NCI-H2227 (cell line): ENCODE measurements at regions not wholly inside any gene's neighbourhood (a gene's known extent, or its start where the extent isn't known, plus 50 kb on each side); places are given as distances from the start of the nearest gene placed in this dataset.
A peak's percentile ranks its signal among the peaks of the same experiment; 100 is the strongest.
"Not testable (repeated sequence)": the region's sequence is repeated elsewhere in the genome, so short reads cannot be mapped to it uniquely, and the experiment has no call there.

Source experiments
- DNase-seq: peaks from one replicate; lab custom pipeline; 2025; ENCODE audit not compliant: unreplicated experiment; lab: John Stamatoyannopoulos, UW

- DNase-seq, result no peak
Observed at GRCh38 chr4:110364911-110365520, 110.9 kb upstream of the ENPEP start.

DNA sequence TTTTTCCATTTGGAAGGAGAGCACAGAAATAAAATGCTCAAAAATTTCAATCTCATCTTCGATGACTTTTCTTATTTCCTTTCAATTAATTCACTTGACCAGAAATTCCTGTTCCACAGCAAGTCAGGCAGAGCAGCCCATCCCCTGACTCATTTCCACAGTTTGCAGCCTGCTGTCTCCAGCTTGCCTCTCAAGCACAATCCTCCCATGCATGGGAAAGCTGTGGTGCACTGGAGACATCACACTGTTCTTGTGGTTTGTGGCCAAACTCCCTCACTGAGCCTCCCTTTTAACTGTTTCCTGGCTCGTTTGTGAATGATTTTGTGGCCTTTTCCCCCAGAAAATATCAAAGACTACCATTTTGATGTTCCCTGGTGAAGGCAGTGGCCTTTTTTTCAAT, 114.0 kb upstream of the ENPEP start:
- no peak for DNase-seq

DNA sequence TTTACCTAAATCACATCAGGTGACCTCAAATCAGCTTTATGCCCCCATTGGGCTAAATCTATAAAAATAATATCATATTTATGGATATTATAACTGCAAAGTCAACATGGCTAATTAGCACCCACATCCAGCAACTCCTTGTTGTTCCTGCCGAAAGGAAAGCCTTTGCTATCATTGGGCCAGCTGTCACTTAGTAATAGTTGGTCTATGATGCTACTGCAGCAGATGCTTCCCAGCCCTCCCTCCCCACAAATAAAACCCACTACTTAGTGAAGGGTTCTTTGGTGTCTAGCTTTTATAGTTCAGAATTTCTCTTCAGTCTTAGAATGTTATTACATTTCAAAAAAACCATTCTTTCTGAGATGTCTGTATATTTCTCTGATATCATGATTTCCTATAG, 116.9 kb upstream of the ENPEP start:
- DNase-seq, result no peak

GRCh38 chr4:110357521-110357920, 118.4 kb upstream of the ENPEP start:
- DNase-seq, result no peak

- DNase-seq, result no peak
Observed at GRCh38 chr4:110354460-110354859, 121.5 kb upstream of the ENPEP start.

DNA sequence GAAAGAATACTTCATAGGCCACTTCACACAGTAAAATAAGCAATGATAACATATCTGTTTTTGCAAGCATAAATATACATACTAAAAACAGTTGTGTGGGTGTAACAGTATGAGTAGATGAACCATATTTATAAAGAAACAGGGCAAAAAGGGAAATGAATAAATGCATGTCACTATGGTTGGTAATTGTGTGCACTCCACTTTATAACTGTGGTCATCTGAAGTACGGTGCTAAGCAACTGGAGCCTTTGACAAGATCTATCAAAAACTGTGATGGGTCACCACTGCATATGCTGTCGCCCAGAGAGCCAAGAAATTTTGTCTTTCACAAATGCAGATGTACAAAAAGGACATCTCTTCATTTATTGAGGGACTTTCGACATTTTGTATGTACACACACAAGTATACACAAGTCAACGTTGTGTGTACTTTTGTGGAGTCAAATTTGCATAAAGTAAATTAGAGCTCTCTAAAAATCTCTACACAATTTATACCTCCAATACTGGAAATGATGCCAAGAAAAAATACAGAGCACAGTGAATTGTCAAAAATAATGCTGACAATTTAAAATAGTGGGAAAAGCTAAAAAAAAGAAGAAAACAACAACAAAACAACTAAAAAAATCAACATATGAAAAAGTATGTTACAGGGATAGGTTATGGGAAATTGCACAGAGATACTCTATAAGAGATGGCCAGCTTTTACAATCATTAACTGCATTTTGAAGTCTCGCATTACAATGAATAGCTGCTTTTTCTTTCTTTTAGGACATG, 123.1 kb upstream of the ENPEP start:
- no peak for DNase-seq

GRCh38 chr4:110348711-110349383, 127.1 kb upstream of the ENPEP start:
- no peak for DNase-seq

GRCh38 chr4:110347805-110348204, 128.2 kb upstream of the ENPEP start:
- DNase-seq, result no peak

DNA sequence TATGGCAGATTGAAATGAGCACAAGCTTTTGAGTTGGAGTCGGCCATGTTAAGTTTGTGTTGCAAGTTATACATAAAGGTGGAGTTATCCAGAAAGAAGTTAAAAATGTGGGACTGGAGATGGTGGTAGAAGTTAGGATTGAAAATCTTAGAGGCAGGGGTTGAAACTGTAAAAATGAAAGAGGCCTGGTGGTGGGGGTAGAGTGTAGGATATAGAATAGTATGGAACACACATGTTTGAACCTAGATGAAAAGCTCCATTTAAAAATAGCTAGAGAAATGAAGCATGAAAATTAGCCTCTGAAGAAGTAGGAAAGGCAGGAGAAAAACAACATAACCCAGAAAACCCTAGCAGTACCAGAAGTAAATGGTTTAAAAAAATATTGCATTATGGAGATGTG, 131.8 kb upstream of the ENPEP start:
- DNase-seq, result peak; percentile 4

GRCh38 chr4:110343534-110343933, 132.4 kb upstream of the ENPEP start:
- no peak for DNase-seq

- DNase-seq, result not testable (repeated sequence)
Observed at GRCh38 chr4:110341118-110341517, 134.8 kb upstream of the ENPEP start.

- DNase-seq, result no peak
Observed at GRCh38 chr4:110335399-110335798, 137.0 kb upstream of the ELOVL6 start.

GRCh38 chr4:110332483-110332882, 134.1 kb upstream of the ELOVL6 start:
- DNase-seq, result no peak

- not testable (repeated sequence) for DNase-seq
Observed at GRCh38 chr4:110326426-110326825, 128.0 kb upstream of the ELOVL6 start.

GRCh38 chr4:110310795-110311194, 112.4 kb upstream of the ELOVL6 start:
- no peak for DNase-seq

GRCh38 chr4:110309675-110310074, 111.3 kb upstream of the ELOVL6 start:
- DNase-seq, result no peak

DNA sequence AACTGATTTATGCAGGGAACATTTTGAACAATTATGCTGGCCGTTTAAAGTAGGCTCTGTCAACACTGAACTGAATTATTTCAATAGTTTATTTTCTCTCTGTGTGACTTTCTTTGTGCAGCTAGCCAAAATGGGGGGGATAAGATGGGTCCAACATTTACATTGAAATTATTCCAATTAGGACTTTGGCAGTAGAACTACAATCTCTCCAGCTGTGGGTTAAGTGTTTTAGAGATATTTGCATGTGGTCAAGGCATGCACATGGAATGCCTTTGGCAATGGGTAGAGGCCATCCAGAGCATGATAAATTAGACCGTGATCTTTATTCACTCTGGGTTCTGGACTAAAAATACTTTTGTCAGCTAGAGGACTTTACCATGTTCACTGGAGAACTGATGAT, 107.9 kb upstream of the ELOVL6 start:
- DNase-seq, result no peak

- DNase-seq, result no peak
Observed at GRCh38 chr4:110305455-110305854, 107.0 kb upstream of the ELOVL6 start.

DNA sequence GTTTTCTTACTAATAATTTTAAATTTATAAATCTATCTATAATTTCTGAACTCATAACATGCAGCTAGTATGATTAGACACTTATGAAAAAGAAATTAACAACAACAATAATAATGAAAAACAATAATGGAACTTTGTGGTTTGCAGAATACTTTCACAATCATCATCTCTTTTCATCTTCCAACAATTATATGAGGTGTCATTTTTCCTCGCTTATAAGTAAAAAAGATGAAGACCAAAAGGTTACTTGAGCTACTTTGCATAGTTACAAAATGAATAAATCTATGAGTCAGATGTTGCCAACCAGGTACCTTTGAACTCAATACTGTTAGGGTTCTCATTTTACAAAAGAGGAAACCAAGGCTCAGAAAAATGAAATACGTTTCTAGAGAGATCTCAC, 98.5 kb upstream of the ELOVL6 start:
- no peak for DNase-seq

DNA sequence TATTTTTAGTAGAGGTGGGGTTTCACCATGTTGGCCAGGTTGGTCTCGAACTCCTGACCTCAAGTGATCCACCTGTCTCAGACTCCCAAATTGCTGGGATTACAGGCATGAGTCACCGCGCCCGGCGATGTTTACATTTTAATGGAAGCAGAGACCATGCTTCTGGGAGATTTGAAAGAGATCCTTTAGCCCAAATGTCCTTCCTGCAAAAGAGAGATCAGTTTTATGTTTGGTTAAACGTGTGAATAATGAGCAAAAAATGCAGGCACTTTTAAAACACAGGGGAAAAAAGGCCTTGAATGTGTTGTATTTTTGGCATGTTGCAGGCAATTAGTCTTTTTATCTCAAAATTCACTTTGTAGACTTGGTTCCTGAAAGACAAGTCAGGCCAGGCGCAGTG, 95.8 kb upstream of the ELOVL6 start:
- no peak for DNase-seq

DNA sequence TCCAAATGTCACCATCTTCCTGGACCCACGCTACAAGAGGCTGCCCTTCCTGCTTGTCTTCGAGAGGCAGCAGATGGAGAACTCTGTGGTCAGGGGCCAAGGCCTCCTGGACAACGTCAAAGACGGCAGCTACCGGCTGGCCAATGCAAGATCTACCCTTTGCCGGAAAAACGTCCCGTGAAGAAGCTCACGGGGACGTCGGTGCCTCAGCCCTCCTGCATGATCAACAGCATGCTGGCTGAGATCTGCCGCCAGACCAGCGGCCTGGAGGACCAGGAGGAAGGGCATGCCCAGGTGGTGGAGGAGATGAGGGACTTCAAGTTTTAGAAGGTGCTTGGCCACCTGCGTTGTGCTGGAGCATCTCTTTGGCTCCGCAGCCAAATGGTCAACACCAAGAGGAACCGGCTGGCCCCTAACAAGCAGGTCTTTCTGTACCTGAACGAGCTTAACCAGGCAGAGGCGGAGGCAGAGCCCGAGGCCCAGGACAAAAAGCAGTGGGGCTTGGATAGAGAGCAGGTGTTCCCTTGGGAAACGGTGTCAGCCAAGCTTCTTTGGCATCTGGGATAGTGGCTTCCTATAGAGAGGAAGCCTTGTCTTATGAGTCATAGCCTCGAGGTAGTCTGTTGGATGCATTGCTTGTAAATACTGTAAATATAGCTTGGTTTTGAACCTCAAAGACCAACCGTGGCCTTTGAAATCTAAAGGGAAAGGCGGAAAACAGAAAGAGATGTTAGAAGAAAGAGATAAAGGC, 94.8 kb upstream of the ELOVL6 start:
- no peak for DNase-seq

- DNase-seq, result no peak
Observed at GRCh38 chr4:110290511-110290910, 92.1 kb upstream of the ELOVL6 start.
